ENCODE measurements at regions not wholly inside any gene's neighbourhood (a gene's known extent, or its start where the extent isn't known, plus 50 kb on each side); places are given as distances from the start of the nearest gene placed in this dataset.

- Mint-ChIP-seq H3K27me3 (peaks cover 2% of the 10 kb centered on the region), H3K9me3 (peaks cover 0 to 3% (median 2%) of the 10 kb centered on the region in 3 donors), H3K36me3 (no peaks in the 10 kb centered on the region), H3K4me1 (no peaks in the 10 kb centered on the region), H3K27ac (no peak overlapping the region), H3K4me3 (no peak overlapping the region)
These were observed 1557.5 kb upstream of the ACVR2A start for GRCh38 chr2:146287281-146287680.

GRCh38 chr2:146278881-146279280 is 1565.9 kb upstream of the ACVR2A start:
- Mint-ChIP-seq H3K27ac (no peak overlapping the region), H3K4me3 (no peak overlapping the region), H3K36me3 (no peaks in the 10 kb centered on the region), H3K9me3 (no peaks in the 10 kb centered on the region), H3K4me1 (no peaks in the 10 kb centered on the region), H3K27me3 (no peaks in the 10 kb centered on the region)

- Mint-ChIP-seq H3K27me3 (no peaks in the 10 kb centered on the region), H3K4me1 (peaks cover 0 to 1% (median 0%) of the 10 kb centered on the region in 3 donors), H3K27ac (no peak overlapping the region), H3K9me3 (no peaks in the 10 kb centered on the region), H3K4me3 (no peak overlapping the region), H3K36me3 (no peaks in the 10 kb centered on the region)
These were observed 1573.5 kb upstream of the ACVR2A start for GRCh38 chr2:146271131-146271831.

- Mint-ChIP-seq H3K9me3 (no peaks in the 10 kb centered on the region), H3K36me3 (no peaks in the 10 kb centered on the region), H3K27me3 (no peaks in the 10 kb centered on the region), H3K4me3 (no peak overlapping the region), H3K27ac (no peak overlapping the region), H3K4me1 (peaks cover 0 to 1% (median 0%) of the 10 kb centered on the region in 3 donors)
These were observed 1574.2 kb upstream of the ACVR2A start for GRCh38 chr2:146270618-146271017.

- H3K36me3 Mint-ChIP-seq = no peaks in the 10 kb centered on the region
- peaks cover 0 to 1% (median 0%) of the 10 kb centered on the region in 3 donors for H3K4me1 Mint-ChIP-seq
- no peak overlapping the region for H3K27ac Mint-ChIP-seq
- peak overlapping the region in 1 of 4 donors; percentile 38 for H3K4me3 Mint-ChIP-seq
- peaks cover 0 to 2% (median 0%) of the 10 kb centered on the region in 3 donors for H3K9me3 Mint-ChIP-seq
- no peaks in the 10 kb centered on the region for H3K27me3 Mint-ChIP-seq
These were observed 1577.7 kb upstream of the ACVR2A start for GRCh38 chr2:146267093-146267492.

GRCh38 chr2:146265656-146266055 is 1579.2 kb upstream of the ACVR2A start:
- Mint-ChIP-seq H3K27ac (no peak overlapping the region), H3K27me3 (no peaks in the 10 kb centered on the region), H3K4me3 (no peak overlapping the region), H3K36me3 (no peaks in the 10 kb centered on the region), H3K9me3 (peaks cover 0 to 2% (median 0%) of the 10 kb centered on the region in 3 donors), H3K4me1 (peaks cover 0 to 1% (median 0%) of the 10 kb centered on the region in 3 donors)

GRCh38 chr2:146262606-146263005 is 1582.2 kb upstream of the ACVR2A start:
- H3K9me3 Mint-ChIP-seq = peaks cover 0 to 2% (median 0%) of the 10 kb centered on the region in 3 donors
- no peaks in the 10 kb centered on the region for H3K27me3 Mint-ChIP-seq
- peaks cover 0 to 1% (median 0%) of the 10 kb centered on the region in 3 donors for H3K4me1 Mint-ChIP-seq

GRCh38 chr2:146260551-146260950 is 1584.3 kb upstream of the ACVR2A start:
- Mint-ChIP-seq H3K4me3 (no peak overlapping the region), H3K27ac (no peak overlapping the region), H3K36me3 (no peaks in the 10 kb centered on the region), H3K27me3 (no peaks in the 10 kb centered on the region), H3K4me1 (no peaks in the 10 kb centered on the region), H3K9me3 (peaks cover 0 to 2% (median 0%) of the 10 kb centered on the region in 3 donors)

More at GRCh38 chr2:146262606-146263005, 1582.2 kb upstream of the ACVR2A start:
- Mint-ChIP-seq H3K4me3 (no peak overlapping the region), H3K27ac (no peak overlapping the region), H3K36me3 (no peaks in the 10 kb centered on the region)

GRCh38 chr2:146259816-146260215 is 1585.0 kb upstream of the ACVR2A start:
- Mint-ChIP-seq H3K4me3 (no peak overlapping the region), H3K9me3 (peaks cover 0 to 2% (median 0%) of the 10 kb centered on the region in 3 donors)

GRCh38 chr2:146258071-146258470 is 1586.8 kb upstream of the ACVR2A start:
- no peak overlapping the region for H3K27ac Mint-ChIP-seq

More at GRCh38 chr2:146259816-146260215, 1585.0 kb upstream of the ACVR2A start:
- Mint-ChIP-seq H3K4me1 (no peaks in the 10 kb centered on the region), H3K36me3 (no peaks in the 10 kb centered on the region), H3K27me3 (no peaks in the 10 kb centered on the region), H3K27ac (no peak overlapping the region)

GRCh38 chr2:146252119-146252518 is 1592.7 kb upstream of the ACVR2A start:
- Mint-ChIP-seq H3K27me3 (no peaks in the 10 kb centered on the region), H3K27ac (no peak overlapping the region), H3K9me3 (no peaks in the 10 kb centered on the region), H3K4me3 (no peak overlapping the region), H3K36me3 (no peaks in the 10 kb centered on the region), H3K4me1 (no peaks in the 10 kb centered on the region)

More at GRCh38 chr2:146258071-146258470, 1586.8 kb upstream of the ACVR2A start:
- Mint-ChIP-seq H3K4me3 (no peak overlapping the region), H3K36me3 (no peaks in the 10 kb centered on the region), H3K4me1 (no peaks in the 10 kb centered on the region), H3K27me3 (no peaks in the 10 kb centered on the region), H3K9me3 (peaks cover 0 to 2% (median 0%) of the 10 kb centered on the region in 3 donors)

- no peaks in the 10 kb centered on the region for H3K27me3 Mint-ChIP-seq
- H3K27ac Mint-ChIP-seq = no peak overlapping the region
- no peak overlapping the region for H3K4me3 Mint-ChIP-seq
- H3K36me3 Mint-ChIP-seq = no peaks in the 10 kb centered on the region
- no peaks in the 10 kb centered on the region for H3K4me1 Mint-ChIP-seq
- no peaks in the 10 kb centered on the region for H3K9me3 Mint-ChIP-seq
These were observed 1593.5 kb upstream of the ACVR2A start for GRCh38 chr2:146251328-146251727.

GRCh38 chr2:146246736-146247523 is 1597.9 kb upstream of the ACVR2A start:
- no peak overlapping the region for H3K27ac Mint-ChIP-seq
- H3K4me3 Mint-ChIP-seq = no peak overlapping the region
- no peaks in the 10 kb centered on the region for H3K9me3 Mint-ChIP-seq
- no peaks in the 10 kb centered on the region for H3K36me3 Mint-ChIP-seq
- no peaks in the 10 kb centered on the region for H3K4me1 Mint-ChIP-seq
- no peaks in the 10 kb centered on the region for H3K27me3 Mint-ChIP-seq

GRCh38 chr2:146246002-146246735 is 1598.7 kb upstream of the ACVR2A start:
- H3K27me3 Mint-ChIP-seq = no peaks in the 10 kb centered on the region
- no peak overlapping the region for H3K4me3 Mint-ChIP-seq

GRCh38 chr2:146244830-146245229 is 1600.0 kb upstream of the ACVR2A start:
- H3K4me1 Mint-ChIP-seq = no peaks in the 10 kb centered on the region
- H3K36me3 Mint-ChIP-seq = no peaks in the 10 kb centered on the region
- H3K27me3 Mint-ChIP-seq = no peaks in the 10 kb centered on the region
- no peak overlapping the region for H3K27ac Mint-ChIP-seq
- no peaks in the 10 kb centered on the region for H3K9me3 Mint-ChIP-seq
- H3K4me3 Mint-ChIP-seq = no peak overlapping the region

More at GRCh38 chr2:146246002-146246735, 1598.7 kb upstream of the ACVR2A start:
- no peaks in the 10 kb centered on the region for H3K4me1 Mint-ChIP-seq
- no peaks in the 10 kb centered on the region for H3K36me3 Mint-ChIP-seq
- no peak overlapping the region for H3K27ac Mint-ChIP-seq
- no peaks in the 10 kb centered on the region for H3K9me3 Mint-ChIP-seq
